Mesothelial cell of epicardium (in vitro differentiated cells): ENCODE measurements at regions not wholly inside any gene's neighbourhood (a gene's known extent, or its start where the extent isn't known, plus 50 kb on each side); places are given as distances from the start of the nearest gene placed in this dataset.

Source experiments
- DNase-seq, 2 experiments: peaks; one replicate each; pipeline ENCODE4 v3.0.0; 2021; ENCODE audit warnings: low spot score in 2 of 2; ENCODE audit not compliant: unreplicated experiment in 2 of 2
- H3K27ac Mint-ChIP-seq: 2 replicates; pipeline ENCODE4 v1.8.0; 2021; ENCODE audit warnings: mixed read lengths
- H3K27me3 Mint-ChIP-seq: 2 replicates; pipeline ENCODE4 v1.8.0; 2021; ENCODE audit warnings: low read depth, mixed read lengths
- H3K36me3 Mint-ChIP-seq: 2 replicates; pipeline ENCODE4 v1.8.0; 2021; ENCODE audit warnings: mixed read lengths
- H3K4me1 Mint-ChIP-seq: 2 replicates; pipeline ENCODE4 v1.8.0; 2021; ENCODE audit warnings: mixed read lengths
- H3K4me3 Mint-ChIP-seq: 2 replicates; pipeline ENCODE4 v1.8.0; 2021; ENCODE audit warnings: mild to moderate bottlenecking, moderate library complexity, mixed read lengths
- H3K9me3 Mint-ChIP-seq: 2 replicates; pipeline ENCODE4 v1.8.0; 2021; ENCODE audit warnings: mixed read lengths
- TF ChIP-seq, protein P1 (sequence below): fragments of 200-600 bp; sonication (generic); IDR thresholded peaks from one replicate; pipeline ENCODE4 v1.5.0; 2021; ENCODE audit warnings: antibody characterized with exemption; ENCODE audit not compliant: unreplicated experiment

GRCh38 chr15:67010898-67011616, 54.3 kb upstream of the SMAD3 start:
- Mint-ChIP-seq H3K4me1 (no peaks in the 10 kb centered on the region), H3K27me3 (no peaks in the 10 kb centered on the region), H3K36me3 (no peaks in the 10 kb centered on the region), H3K27ac (no peak overlapping the region), H3K4me3 (no peak overlapping the region), H3K9me3 (no peaks in the 10 kb centered on the region)
- TF ChIP-seq, protein P1, sequence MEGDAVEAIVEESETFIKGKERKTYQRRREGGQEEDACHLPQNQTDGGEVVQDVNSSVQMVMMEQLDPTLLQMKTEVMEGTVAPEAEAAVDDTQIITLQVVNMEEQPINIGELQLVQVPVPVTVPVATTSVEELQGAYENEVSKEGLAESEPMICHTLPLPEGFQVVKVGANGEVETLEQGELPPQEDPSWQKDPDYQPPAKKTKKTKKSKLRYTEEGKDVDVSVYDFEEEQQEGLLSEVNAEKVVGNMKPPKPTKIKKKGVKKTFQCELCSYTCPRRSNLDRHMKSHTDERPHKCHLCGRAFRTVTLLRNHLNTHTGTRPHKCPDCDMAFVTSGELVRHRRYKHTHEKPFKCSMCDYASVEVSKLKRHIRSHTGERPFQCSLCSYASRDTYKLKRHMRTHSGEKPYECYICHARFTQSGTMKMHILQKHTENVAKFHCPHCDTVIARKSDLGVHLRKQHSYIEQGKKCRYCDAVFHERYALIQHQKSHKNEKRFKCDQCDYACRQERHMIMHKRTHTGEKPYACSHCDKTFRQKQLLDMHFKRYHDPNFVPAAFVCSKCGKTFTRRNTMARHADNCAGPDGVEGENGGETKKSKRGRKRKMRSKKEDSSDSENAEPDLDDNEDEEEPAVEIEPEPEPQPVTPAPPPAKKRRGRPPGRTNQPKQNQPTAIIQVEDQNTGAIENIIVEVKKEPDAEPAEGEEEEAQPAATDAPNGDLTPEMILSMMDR, result no peak
- no peak for DNase-seq

GRCh38 chr15:67011617-67012005, 53.8 kb upstream of the SMAD3 start:
- no peak for DNase-seq
- TF ChIP-seq, protein P1, result no peak
- Mint-ChIP-seq H3K27me3 (no peaks in the 10 kb centered on the region), H3K36me3 (no peaks in the 10 kb centered on the region), H3K9me3 (no peaks in the 10 kb centered on the region), H3K4me3 (no peak overlapping the region), H3K27ac (no peak overlapping the region), H3K4me1 (no peaks in the 10 kb centered on the region)

DNA sequence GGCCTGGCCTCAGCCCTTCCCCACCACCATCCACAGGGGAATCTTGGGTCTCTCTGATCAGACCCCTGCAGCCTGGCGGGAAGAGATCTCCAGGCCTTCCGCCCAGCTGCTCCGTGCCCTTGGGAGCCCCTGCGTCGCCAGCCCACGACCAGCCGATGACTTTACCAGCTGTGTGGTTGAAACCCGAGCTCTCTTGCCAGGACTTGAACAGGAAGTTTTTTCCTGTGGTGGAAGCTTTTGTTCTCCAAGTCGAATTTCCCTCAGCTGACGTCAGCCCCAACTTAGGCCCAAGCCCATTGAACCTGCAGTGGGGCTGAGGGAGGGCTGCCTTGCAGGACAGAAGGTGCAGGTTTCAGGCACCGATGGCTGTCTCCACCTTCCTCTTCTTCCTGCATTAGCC, 51.7 kb upstream of the SMAD3 start:
- Mint-ChIP-seq H3K4me3 (no peak overlapping the region), H3K4me1 (no peaks in the 10 kb centered on the region), H3K27ac (no peak overlapping the region), H3K9me3 (no peaks in the 10 kb centered on the region), H3K27me3 (no peaks in the 10 kb centered on the region), H3K36me3 (no peaks in the 10 kb centered on the region)
- TF ChIP-seq, protein P1, result no peak
- no peak for DNase-seq
